GM18858 (cell line): ENCODE measurements at regions not wholly inside any gene's neighbourhood (a gene's known extent, or its start where the extent isn't known, plus 50 kb on each side); places are given as distances from the start of the nearest gene placed in this dataset.
"Not testable (repeated sequence)": the region's sequence is repeated elsewhere in the genome, so short reads cannot be mapped to it uniquely, and the experiment has no call there.

Source experiments
- ATAC-seq: cut with Tn5 transposase; IDR thresholded peaks from one replicate; pipeline ENCODE4 v1.9.1; 2021; ENCODE audit not compliant: unreplicated experiment

GRCh38 chr3:56927855-56928254 is 126.1 kb upstream of the ARHGEF3 start:
- no peak for ATAC-seq

- ATAC-seq = no peak
These were observed 125.2 kb upstream of the ARHGEF3 start for GRCh38 chr3:56926947-56927282.

GRCh38 chr3:56926243-56926946 is 124.6 kb upstream of the ARHGEF3 start:
- ATAC-seq = no peak

- not testable (repeated sequence) for ATAC-seq
These were observed 123.0 kb upstream of the ARHGEF3 start for GRCh38 chr3:56924700-56925099.

- ATAC-seq = no peak
These were observed 121.9 kb upstream of the ARHGEF3 start for GRCh38 chr3:56923526-56924224.

DNA sequence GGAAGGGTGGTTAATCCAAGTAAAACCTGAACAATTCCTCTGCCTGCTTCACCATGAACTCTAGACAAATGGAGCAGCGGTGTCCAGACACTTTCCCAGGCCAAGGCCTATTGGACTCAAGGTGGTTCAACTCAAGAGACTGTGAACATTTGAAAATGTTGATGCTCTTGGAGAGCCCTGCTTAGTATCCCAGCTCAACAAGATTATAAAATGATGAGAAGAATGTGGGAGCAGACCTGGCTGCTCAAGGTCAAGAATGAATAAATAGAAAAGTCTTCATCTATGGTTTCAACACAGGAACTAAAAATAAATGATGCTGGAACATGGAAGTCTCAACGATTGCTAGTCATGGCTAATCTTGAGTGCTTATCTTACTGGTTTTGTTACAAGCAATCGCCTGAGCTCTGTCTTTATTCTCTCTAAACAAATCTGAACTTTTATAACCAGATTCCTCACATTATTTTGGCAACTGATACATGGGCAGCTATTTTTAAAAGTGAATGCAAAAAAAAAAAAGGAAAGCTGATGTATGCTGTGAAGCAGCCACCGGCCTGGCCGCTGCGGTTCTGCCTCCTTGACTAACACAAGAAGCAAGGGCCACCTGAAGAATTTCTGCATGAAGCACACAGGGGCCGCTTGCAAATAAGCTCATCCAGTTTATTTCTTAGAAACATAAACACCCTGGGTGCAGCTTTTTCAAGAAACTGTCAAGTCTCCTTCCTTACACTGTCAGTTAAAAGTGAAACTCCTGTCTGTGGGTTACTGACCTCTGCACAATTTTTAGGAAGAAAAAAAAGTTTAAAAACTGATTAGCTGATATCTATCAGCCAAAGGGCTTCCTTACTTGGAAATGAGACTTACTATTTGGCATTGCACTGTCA is 120.1 kb upstream of the ARHGEF3 start:
- ATAC-seq = no peak

DNA sequence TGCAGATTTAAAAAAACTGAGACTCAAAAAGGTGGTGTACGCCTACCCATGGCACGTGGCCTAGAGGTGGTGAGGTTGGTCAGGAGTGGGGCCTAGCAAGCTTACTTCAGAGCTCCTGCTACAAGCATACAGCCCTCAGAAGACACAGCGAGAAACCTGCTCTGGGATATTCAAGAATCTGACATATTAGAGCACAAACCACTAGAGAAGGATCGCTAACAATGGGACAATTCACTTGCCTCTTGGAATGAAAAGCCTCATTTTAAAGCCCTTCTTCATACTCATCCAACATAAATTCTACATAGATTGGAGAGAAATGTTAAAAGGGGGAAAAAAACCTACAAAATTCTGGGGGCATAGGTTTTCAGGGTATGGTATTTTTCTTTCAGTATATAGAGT is 118.0 kb upstream of the ARHGEF3 start:
- ATAC-seq = no peak

- no peak for ATAC-seq
These were observed 117.5 kb upstream of the ARHGEF3 start for GRCh38 chr3:56919137-56919796.

DNA sequence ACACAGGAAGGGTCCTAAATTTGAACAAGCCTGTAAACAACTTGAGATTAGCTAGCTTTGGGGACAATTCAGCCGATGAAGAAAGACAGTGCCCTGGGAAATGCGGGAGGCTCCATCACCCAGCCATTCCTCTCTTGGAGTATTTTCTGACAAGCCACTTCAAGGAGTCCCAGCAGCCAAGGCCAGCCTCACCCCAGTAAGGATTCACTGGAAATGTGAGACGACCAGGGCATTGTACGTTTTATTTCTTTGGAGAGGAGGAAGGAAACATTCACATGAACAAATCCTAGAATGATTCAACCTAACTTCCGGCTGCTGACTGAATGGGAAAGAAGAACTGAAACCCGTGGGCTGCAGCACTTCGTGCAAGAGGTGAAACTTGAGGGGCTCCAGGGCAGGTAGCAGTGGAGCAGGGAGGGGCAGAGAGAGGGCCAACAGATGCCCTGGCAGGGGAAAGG is 116.4 kb upstream of the ARHGEF3 start:
- ATAC-seq = peak; percentile 43

GRCh38 chr3:56917361-56918110 is 115.8 kb upstream of the ARHGEF3 start:
- ATAC-seq = peak; percentile 63

- no peak for ATAC-seq
These were observed 115.1 kb upstream of the ARHGEF3 start for GRCh38 chr3:56916716-56917360.

DNA sequence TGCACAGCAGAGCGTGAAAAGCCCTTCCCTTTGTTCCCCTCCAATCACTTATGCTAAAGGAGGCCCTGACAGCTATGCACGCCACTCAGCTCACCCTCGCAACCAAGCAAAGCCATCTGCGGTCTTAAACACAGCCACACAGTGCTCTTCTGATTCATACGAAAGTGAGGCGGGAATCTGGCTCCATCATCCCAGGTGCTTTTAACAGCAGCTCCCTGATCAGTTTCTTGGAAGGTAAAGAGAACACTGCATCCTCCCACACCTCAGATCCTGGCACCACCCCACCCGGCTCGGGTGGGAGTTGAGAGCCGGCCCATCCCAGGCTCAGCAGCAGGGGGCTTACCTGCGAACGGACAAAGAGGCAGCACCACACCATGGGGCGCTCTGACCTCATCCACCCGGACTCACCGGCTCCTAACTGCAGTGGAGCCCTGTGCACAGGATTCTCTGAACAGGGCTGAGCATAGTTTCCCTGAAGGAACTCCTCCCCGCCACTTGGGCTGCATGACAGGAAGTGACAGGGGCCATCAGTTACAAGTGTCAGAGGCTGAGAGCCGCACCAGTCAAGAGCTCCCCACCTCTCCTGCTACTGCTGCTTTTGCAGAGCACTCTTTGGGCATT is 114.3 kb upstream of the ARHGEF3 start:
- ATAC-seq = peak; percentile 31

GRCh38 chr3:56914646-56915045 is 112.9 kb upstream of the ARHGEF3 start:
- no peak for ATAC-seq

- no peak for ATAC-seq
These were observed 109.6 kb upstream of the ARHGEF3 start for GRCh38 chr3:56911363-56911762.

DNA sequence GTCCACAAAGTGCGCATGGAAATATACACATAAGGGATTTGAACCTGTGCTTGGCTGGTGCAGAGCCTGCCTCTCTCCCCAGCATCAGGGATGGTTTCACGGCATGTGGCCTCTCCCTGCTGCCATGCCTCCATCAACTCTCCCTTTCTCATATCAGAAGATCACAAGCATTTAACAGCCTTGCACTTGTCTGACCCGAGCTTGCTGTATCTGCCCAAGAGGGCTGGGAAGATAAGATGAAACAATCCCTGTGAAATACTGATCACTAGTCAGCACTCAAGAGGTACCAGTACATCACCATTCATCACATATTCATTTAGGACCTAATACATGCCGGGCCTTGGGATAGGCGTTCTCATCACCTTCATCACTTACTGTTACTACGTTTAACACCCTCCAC is 107.6 kb upstream of the ARHGEF3 start:
- no peak for ATAC-seq

DNA sequence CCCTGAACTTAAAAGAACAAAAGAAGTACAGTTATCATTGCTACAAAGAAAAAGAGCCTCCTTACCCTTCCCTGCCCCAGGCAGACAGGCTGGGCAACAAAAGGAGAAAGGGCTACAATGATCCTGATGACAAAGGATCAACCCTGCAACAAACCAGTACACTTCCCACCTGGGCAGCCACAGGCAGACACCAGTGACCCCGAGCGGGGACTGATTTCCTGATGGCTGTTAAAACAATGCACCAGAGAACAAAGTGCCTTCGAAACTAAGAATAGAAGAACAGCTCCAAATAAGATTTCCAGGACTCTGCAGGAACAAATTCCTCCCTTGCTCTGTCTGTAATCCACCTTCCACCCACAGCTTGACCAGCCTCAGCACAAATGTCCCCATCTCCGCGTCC is 106.3 kb upstream of the ARHGEF3 start:
- ATAC-seq = no peak

DNA sequence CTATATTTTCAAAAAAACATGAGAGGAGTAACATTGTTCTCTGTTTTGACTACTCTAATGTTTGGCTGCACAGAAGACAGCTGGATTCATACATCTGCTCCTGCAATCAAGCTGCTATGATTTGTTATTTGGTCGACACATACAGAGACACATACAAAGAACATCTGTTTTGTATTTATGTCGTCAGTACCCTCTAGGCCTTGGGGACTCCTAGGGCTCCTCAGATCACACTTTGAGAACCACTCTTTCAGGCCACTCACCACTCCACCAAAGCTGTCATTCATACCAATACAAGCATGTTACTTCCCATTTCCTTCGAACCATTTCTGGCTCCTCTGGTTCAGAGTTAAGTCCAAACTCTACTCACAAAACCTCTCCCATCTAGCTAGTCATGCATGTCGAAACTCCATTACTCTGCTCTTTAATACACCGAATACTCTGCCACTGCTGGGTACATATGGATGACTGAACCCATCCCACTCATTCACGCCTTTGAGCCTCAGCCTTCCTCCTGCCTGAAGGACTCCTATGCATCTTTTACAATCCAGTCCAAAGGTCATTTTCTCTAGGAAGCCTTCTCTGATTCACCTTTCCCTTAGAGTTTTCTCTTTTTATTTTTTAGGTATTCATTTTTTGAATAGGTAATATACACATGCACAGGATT is 102.9 kb upstream of the ARHGEF3 start:
- no peak for ATAC-seq

GRCh38 chr3:56903231-56903782 is 101.6 kb upstream of the ARHGEF3 start:
- no peak for ATAC-seq
